NB4 (cell line): ENCODE measurements at regions not wholly inside any gene's neighbourhood (a gene's known extent, or its start where the extent isn't known, plus 50 kb on each side); places are given as distances from the start of the nearest gene placed in this dataset.

Source experiments
- MAX ChIP-seq: IDR thresholded peaks from 2 replicates; pipeline ENCODE4 v1.6.1; 2011; ENCODE audit warnings: low read depth, low read length
- MYC ChIP-seq: IDR thresholded peaks from 2 replicates; pipeline ENCODE4 v1.6.1; 2011; ENCODE audit warnings: low read depth, low read length
- TF ChIP-seq, protein P1 (sequence below): IDR thresholded peaks from one replicate; pipeline ENCODE4 v1.5.1; 2012; ENCODE audit warnings: low read depth, low read length

GRCh38 chr4:57448452-57448851 lies 338.3 kb upstream of the IGFBP7 start:
- TF ChIP-seq, protein P1, sequence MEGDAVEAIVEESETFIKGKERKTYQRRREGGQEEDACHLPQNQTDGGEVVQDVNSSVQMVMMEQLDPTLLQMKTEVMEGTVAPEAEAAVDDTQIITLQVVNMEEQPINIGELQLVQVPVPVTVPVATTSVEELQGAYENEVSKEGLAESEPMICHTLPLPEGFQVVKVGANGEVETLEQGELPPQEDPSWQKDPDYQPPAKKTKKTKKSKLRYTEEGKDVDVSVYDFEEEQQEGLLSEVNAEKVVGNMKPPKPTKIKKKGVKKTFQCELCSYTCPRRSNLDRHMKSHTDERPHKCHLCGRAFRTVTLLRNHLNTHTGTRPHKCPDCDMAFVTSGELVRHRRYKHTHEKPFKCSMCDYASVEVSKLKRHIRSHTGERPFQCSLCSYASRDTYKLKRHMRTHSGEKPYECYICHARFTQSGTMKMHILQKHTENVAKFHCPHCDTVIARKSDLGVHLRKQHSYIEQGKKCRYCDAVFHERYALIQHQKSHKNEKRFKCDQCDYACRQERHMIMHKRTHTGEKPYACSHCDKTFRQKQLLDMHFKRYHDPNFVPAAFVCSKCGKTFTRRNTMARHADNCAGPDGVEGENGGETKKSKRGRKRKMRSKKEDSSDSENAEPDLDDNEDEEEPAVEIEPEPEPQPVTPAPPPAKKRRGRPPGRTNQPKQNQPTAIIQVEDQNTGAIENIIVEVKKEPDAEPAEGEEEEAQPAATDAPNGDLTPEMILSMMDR: no peak
- no peak for TF ChIP-seq MAX
- TF ChIP-seq MYC: no peak
